HUES64 (cell line): ENCODE measurements at regions not wholly inside any gene's neighbourhood (a gene's known extent, or its start where the extent isn't known, plus 50 kb on each side); places are given as distances from the start of the nearest gene placed in this dataset.

Experiments
- H3K27ac ChIP-seq: 2 replicates; pipeline ENCODE4 v1.7.0; 2013; ENCODE audit warnings: low read depth, low read length, inconsistent platforms
- H3K27me3 ChIP-seq: 2 replicates; pipeline ENCODE4 v1.6.1; 2013; ENCODE audit warnings: mild to moderate bottlenecking, low read length; ENCODE audit not compliant: insufficient read depth
- H3K36me3 ChIP-seq: 2 replicates; pipeline ENCODE4 v1.6.1; 2013; ENCODE audit warnings: mild to moderate bottlenecking, low read length; ENCODE audit not compliant: insufficient read depth
- H3K4me1 ChIP-seq: 2 replicates; pipeline ENCODE4 v1.6.1; 2013; ENCODE audit warnings: mild to moderate bottlenecking, low read length, moderate library complexity; ENCODE audit not compliant: insufficient read depth
- H3K4me3 ChIP-seq: 2 replicates; pipeline ENCODE4 v1.5.1; 2013; ENCODE audit warnings: mild to moderate bottlenecking, low read length, moderate library complexity
- H3K9ac ChIP-seq: 2 replicates; pipeline ENCODE4 v1.6.1; 2013; ENCODE audit warnings: mild to moderate bottlenecking, low read depth, low read length
- H3K9me3 ChIP-seq: 2 replicates; pipeline ENCODE4 v1.6.1; 2013; ENCODE audit warnings: low read depth, low read length; ENCODE audit not compliant: insufficient read depth
- WGBS: fragments of 150-250, 120-280 bp; methylation state at CpG from one replicate; pipeline ENCODE4 v1.1.7; 2013; ENCODE audit warnings: missing lambda C conversion rate; 5-methylcytosine and 5-hydroxymethylcytosine counted together

DNA sequence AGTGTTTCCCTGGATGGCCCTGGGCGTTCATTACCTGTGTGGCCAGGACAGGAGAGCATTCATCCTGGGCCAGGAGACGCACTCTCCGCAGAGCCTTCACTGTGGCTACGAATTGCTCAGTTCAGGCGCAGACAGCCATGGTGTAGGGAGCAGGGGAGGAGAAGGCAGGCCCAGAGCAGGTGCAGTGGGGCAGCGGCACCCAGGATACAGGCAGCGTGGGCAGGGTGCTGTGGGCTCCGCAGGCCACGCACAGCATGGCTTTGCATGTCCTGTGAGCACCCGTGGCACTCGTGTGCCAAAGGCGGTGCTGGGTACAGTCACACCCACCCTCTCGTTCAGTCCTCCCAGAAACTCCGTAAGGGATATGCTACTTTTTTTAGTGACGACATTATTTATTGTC lies 124.2 kb upstream of the B3GAT1 start:
- Histone ChIP-seq H3K36me3 (no peaks in the 10 kb centered on the region), H3K27me3 (no peaks in the 10 kb centered on the region), H3K4me1 (no peaks in the 10 kb centered on the region), H3K9me3 (no peaks in the 10 kb centered on the region), H3K4me3 (no peak overlapping the region), H3K9ac (no peak overlapping the region), H3K27ac (no peak overlapping the region)
- WGBS: 97% methylated on average over 15 of the region's 15 CpGs

DNA sequence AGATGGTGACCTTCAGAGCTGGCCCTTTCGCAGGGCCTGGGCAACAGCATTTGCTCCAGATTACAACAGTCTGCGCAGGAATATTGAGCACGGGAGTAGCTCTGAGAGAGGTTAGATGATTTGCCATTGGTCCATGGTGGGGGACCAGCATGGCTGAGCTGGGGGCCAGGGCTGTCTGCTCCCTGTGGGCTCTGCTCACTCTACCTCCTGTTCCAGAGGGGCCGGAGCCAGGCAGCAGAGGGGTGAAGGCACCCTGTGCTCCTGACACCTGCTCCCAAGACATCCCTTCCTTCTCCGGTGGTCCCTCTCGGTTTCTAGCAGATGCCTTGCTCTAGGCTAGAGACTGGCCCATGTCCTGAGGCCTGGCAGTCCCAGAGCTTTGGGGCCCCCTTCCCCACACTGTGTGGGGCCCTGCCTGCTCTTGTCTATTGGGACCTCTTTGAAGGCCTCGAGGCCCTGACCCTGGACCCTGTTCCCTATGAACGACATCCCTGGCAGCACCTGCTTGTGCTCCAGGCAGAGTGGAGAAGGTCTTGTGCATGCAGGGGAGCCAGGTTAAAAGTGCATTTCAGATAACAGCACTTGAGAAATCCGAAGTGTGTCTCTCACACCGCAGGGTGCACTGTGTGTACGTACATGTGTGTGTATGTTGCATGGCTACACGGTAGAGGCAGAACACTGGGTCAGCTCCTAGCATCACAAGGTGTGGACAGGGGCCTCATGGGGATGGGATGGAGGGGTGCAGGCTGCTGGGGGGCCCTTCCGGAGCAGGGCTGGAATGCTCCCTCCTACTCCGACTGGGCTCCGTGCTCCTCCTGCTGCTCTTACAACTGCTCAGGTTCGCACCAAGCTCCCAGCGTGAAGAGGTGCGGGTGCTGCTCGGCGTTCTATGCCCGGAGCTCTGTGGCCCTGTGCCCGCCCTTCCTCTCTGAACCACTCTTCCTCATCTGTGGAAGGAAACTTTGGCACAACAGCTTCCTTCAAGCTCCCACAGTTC lies 123.3 kb upstream of the B3GAT1 start:
- no peak overlapping the region for H3K4me3 ChIP-seq
- H3K9ac ChIP-seq: no peak overlapping the region
- no peaks in the 10 kb centered on the region for H3K4me1 ChIP-seq
- no peaks in the 10 kb centered on the region for H3K9me3 ChIP-seq
- no peaks in the 10 kb centered on the region for H3K36me3 ChIP-seq
- no peak overlapping the region for H3K27ac ChIP-seq
- H3K27me3 ChIP-seq: no peaks in the 10 kb centered on the region
- 92% methylated on average over 22 of the region's 22 CpGs for WGBS

DNA sequence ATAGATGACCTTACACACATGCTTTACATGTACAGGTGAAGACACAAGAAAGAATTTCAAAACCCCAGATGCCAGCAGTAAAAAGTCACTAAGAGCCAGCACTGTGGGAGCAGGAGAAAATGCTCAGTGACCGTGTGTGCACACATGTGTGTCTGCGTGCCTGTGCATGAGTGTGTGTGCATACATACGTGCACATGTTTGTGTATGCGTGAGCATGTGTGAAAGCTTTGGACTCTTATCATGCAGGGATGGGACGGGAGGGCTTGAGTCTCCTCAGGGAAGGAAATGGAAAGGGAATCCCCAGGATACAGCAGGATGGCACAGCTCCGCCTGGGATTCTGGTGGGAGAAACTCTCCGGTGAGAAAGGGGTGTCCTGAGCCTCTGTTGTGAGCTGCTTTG lies 121.5 kb upstream of the B3GAT1 start:
- WGBS: 93% methylated on average over 7 of the region's 7 CpGs
- Histone ChIP-seq H3K9me3 (no peaks in the 10 kb centered on the region), H3K27me3 (no peaks in the 10 kb centered on the region), H3K4me3 (no peak overlapping the region), H3K4me1 (no peaks in the 10 kb centered on the region), H3K36me3 (no peaks in the 10 kb centered on the region), H3K27ac (no peak overlapping the region), H3K9ac (no peak overlapping the region)

DNA sequence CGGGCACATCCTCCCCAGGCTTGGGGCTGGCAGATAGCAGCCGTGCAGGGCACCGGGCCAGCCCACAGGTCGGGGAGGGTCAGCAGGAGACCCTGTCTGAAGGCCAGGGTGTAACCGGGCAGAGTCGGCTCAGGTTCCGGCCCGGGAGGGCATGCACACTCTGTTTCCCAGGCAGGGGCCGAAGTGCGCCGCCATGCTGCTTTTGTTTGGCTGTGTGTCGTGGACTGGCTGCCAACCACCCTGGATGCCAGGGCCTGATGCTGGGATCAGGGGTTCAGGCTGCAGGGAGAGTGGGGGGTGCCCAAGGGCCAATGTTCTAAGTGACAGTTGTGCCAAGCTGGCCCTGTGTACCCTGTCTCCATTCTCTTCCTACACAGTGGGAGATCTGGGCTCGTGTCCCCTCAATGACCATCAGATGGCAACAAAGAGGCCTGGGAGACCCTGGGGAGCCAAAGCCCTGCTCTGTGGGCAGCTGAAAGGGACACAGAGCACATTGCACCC lies 120.9 kb upstream of the B3GAT1 start:
- no peaks in the 10 kb centered on the region for H3K36me3 ChIP-seq
- no peaks in the 10 kb centered on the region for H3K9me3 ChIP-seq
- 93% methylated on average over 13 of the region's 13 CpGs for WGBS
- no peaks in the 10 kb centered on the region for H3K27me3 ChIP-seq
- no peaks in the 10 kb centered on the region for H3K4me1 ChIP-seq
- H3K4me3 ChIP-seq: no peak overlapping the region
- no peak overlapping the region for H3K9ac ChIP-seq
- no peak overlapping the region for H3K27ac ChIP-seq

DNA sequence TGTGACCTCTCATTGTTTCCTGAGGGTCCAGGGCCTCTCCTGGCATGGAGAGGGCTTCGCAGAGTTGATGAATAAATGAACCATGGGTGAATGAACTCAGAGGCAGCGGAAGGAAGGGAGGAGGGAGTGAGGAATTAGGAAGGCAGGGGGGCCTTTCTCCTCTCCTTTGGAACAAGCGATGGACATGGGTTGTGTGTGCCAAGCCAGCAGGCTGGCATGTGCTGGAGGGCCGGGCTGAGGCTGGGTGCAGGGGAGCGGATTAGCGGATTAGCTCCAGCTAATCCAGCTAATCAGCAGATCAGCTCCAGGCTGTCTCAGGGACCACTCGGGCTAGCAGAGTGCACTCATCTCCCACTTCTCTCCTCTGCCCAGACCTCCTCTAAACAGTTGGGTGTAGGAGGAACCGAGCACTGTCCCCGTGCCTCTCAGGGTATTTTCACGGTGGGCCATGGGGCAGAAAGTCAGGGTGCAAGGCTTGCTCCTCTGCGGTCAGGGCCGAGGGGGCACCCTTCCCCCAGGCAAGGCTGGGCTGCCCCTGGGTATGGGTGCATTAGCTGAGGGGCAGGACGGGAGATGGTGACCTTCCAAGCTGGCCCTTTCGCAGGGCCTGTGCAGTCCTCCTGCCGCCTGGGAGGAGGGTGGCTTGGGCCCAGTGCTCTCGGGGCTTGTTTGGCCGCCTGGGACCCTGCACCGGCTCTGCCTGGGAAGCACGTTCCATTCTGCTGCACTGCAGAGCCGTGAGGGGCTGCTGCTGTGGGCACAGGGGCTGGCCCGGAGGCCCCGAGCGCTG lies 120.3 kb upstream of the B3GAT1 start:
- Histone ChIP-seq H3K27ac (no peak overlapping the region), H3K9me3 (no peaks in the 10 kb centered on the region), H3K4me1 (no peaks in the 10 kb centered on the region), H3K36me3 (no peaks in the 10 kb centered on the region), H3K4me3 (no peak overlapping the region), H3K27me3 (no peaks in the 10 kb centered on the region), H3K9ac (no peak overlapping the region)
- WGBS: 94% methylated on average over 23 of the region's 23 CpGs

DNA sequence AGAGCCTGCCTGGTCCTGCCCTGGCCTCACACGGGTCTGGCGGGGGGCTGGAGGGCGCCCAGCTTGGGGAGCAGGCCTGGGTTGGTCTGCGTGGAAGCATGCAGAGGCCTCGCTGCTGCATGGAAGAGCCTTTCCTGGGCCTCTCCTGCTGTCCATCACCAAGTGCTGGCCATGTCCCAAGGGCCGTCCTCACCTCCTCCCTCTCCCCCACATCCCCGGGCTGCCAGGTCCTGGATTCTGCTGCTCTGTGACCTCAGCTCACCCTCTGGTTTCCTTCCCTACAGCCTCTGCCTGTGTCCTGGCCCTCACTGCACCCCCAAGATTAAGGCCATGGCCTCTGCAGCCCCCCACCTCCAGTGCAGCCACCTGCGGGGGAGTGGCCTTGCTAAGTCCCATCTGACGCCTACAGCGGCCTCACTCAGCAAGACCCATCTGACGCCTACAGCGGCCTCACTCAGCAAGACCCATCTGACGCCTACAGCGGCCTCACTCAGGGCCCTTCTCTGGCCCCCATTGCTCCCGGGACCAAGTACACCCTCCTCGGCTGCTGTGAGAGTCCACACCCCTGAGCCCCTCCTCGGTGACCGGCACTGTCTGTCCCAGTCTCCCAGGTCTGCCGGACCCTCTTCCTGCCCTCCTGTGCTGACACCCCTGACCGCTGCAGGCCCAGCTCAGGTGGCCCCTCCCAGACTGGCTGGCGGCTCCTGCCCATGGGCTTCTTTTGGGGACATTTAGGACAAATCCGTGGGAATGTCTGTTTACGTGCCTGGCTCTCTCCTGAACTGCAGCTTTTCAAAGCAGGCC lies 119.5 kb upstream of the B3GAT1 start:
- H3K27ac ChIP-seq: no peak overlapping the region
- H3K4me3 ChIP-seq: no peak overlapping the region
- H3K27me3 ChIP-seq: no peaks in the 10 kb centered on the region
- H3K4me1 ChIP-seq: no peaks in the 10 kb centered on the region
- no peaks in the 10 kb centered on the region for H3K9me3 ChIP-seq
- no peak overlapping the region for H3K9ac ChIP-seq
- no peaks in the 10 kb centered on the region for H3K36me3 ChIP-seq
- 92% methylated on average over 23 of the region's 23 CpGs for WGBS

DNA sequence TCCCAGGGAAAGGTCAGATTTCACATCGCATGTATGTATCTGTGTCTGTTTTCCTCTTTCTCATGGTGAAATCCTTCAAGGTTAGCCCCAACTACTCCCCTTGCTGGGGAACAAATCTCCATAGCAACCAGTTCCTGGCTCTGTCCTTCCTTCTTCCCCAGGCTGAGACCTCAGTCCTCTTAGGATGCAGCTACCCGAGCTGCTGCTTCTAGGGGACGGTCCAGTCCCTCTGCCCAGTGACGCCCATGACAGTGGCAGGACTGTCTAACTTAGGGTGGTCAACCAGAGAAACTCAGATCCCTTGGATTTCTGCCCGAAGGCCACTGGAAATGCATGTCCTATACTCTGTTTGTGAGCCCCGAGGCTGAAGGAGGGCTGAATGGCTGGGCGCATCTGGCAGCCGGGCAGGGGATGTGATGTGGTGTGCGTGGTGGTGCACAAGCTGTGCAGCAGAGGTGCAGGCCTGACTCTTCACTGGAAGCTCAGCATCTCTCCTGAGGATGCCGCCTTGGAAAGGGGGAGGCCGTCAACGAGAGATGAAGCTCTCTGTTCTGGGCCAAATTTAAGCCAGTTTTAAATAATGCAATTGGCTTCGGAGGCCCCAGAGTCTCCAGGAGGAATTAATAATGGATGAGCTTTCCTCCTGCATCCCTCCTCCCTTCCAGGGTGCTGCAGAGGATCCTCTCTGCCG lies 118.7 kb upstream of the B3GAT1 start:
- no peak overlapping the region for H3K4me3 ChIP-seq
- no peaks in the 10 kb centered on the region for H3K27me3 ChIP-seq
- no peaks in the 10 kb centered on the region for H3K9me3 ChIP-seq
- H3K4me1 ChIP-seq: no peaks in the 10 kb centered on the region
- no peak overlapping the region for H3K27ac ChIP-seq
- WGBS: 86% methylated on average over 14 of the region's 14 CpGs
- no peak overlapping the region for H3K9ac ChIP-seq
- H3K36me3 ChIP-seq: no peaks in the 10 kb centered on the region

DNA sequence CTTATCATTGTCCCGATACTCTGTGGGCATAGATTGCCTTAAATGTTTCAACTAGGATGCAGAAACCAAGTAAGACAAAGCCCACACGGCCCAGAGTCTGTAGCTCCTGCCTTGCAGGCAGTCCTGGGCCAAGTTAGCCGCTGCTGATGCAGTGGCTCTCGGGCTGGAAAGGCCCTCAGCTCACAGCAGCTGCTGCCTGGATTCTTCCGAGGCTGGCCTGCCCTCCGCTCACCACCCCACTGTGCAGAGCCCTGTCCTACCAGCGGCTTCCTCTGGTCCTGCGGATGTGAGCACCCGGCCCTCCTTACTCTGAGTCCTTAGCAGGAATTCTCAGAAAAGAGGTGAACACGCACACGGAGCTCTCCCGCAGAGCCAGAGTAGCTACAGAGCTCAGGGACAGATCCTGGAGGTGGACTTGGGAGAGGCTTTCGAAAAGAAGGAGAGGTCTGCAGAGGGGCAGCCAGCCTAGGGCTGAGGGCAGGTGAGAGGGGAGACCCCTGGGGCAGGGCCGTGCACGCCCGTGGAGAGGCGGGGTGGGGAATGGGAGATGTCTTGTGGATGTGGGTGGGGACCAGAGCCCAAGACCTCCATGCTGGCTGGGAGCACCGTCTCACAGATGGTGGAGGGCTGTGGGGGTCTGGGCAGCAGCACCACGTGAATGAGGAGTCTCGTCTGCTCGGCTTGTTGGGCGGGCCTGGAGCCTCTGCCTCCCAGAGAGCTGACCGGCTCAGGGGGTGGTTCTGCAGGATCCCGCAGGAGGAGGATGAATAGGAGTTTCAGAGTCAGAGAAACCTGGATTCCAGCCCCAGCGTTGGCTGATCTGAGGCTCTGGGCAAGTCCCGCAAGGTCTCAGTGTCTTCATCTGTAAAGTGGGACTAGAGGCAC lies 117.4 kb upstream of the B3GAT1 start:
- no peaks in the 10 kb centered on the region for H3K9me3 ChIP-seq
- H3K9ac ChIP-seq: no peak overlapping the region
- 82% methylated on average over 26 of the region's 26 CpGs for WGBS
- H3K27ac ChIP-seq: no peak overlapping the region
- no peaks in the 10 kb centered on the region for H3K4me1 ChIP-seq
- no peak overlapping the region for H3K4me3 ChIP-seq
- no peaks in the 10 kb centered on the region for H3K36me3 ChIP-seq
- H3K27me3 ChIP-seq: no peaks in the 10 kb centered on the region

DNA sequence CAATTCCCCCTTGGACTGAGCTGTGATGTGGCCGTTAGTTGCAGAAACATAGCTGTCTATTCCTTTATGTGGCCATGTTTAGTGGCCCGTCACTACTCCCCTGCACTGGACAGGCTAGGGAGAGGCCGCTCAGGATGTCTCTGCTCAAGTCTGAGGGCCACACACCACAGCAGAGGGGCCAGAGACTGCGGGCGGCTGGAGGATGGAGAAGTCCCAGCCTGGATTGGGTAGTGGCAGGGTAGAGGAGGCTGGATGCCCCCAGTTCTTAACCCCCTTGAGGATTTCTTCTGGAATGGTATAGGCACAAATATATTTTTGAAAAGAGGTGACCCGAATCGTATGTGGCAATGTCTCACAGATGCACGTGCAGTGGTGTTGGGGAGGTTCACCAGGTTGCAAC lies 116.4 kb upstream of the B3GAT1 start:
- H3K27me3 ChIP-seq: no peaks in the 10 kb centered on the region
- 95% methylated on average over 8 of the region's 8 CpGs for WGBS

More for the DNA sequence above, 116.4 kb upstream of the B3GAT1 start:
- Histone ChIP-seq H3K9me3 (no peaks in the 10 kb centered on the region), H3K36me3 (no peaks in the 10 kb centered on the region), H3K4me1 (no peaks in the 10 kb centered on the region), H3K4me3 (no peak overlapping the region), H3K9ac (no peak overlapping the region), H3K27ac (no peak overlapping the region)
